ENCODE measurements at regions not wholly inside any gene's neighbourhood (a gene's known extent, or its start where the extent isn't known, plus 50 kb on each side); places are given as distances from the start of the nearest gene placed in this dataset.
A peak's percentile ranks its signal among the peaks of the same experiment; 100 is the strongest.

DNA sequence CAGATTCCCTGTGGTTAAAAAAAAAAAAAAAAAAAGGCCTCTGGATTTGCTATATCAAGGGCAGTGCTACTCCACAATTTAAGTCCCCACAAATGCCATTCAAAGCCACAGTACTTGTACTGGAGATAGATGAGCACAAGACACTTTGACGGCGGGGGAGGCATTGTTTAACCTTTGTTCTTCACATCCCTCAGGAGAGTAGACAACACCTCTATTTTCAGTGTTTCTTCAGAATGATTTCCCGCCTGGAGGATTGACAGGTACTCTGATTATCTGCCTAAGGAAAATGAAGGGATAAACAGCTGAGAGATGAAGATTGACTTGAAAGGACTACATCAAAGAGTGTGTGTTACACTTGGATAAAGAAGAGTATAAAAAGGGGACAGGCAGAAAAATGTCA lies 58.7 kb downstream of the OTOL1 start:
- DNase-seq, result no peak

GRCh38 chr3:161556533-161556932 lies 59.9 kb downstream of the OTOL1 start:
- no peak for DNase-seq

GRCh38 chr3:161556941-161557340 lies 60.3 kb downstream of the OTOL1 start:
- DNase-seq, result no peak

GRCh38 chr3:161557445-161558150 lies 61.0 kb downstream of the OTOL1 start:
- DNase-seq, result no peak

- no peak for DNase-seq
These were observed 61.6 kb downstream of the OTOL1 start for GRCh38 chr3:161558236-161558635.

DNA sequence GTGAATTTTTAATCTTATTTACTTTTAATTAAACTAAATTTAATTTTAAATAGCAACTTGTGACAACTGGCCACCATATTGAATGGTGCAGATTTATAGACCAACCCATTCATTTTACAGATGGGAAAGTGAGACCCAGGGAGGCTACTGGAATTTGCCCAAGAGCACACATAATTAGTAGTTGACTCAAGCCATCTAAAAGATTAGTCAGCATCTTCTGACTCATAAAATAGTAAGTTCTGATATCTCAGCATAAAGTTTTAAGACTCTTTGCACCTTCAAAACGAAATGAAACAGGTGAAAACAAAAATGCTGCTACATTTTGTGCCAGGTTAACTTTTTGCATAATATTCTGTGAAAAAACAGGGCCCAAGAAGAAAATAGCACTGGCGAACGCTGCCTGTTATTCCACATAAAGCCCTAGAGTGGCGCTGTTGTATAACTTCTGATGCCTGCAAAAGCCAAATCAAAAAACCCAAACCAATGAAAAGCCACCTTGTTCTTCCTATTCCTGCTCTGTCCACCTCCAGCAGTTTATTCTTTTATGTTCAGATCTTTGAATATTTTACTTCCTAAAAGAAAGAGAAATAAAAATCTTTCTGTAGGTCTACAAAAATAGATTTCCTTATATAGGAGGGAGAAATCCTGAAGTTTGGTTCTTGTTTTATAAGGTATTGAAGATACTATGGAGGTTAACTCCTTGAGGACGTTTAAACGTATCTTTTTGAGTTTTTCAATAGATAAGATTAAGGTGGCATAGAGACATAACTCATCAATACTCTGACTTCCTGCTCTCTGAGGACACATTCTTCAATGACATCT lies 62.8 kb downstream of the OTOL1 start:
- DNase-seq, result peak in 1 of 2 donors; percentile 26

GRCh38 chr3:161560008-161560637 lies 63.5 kb downstream of the OTOL1 start:
- DNase-seq, result peak; percentile 32 to 64

DNA sequence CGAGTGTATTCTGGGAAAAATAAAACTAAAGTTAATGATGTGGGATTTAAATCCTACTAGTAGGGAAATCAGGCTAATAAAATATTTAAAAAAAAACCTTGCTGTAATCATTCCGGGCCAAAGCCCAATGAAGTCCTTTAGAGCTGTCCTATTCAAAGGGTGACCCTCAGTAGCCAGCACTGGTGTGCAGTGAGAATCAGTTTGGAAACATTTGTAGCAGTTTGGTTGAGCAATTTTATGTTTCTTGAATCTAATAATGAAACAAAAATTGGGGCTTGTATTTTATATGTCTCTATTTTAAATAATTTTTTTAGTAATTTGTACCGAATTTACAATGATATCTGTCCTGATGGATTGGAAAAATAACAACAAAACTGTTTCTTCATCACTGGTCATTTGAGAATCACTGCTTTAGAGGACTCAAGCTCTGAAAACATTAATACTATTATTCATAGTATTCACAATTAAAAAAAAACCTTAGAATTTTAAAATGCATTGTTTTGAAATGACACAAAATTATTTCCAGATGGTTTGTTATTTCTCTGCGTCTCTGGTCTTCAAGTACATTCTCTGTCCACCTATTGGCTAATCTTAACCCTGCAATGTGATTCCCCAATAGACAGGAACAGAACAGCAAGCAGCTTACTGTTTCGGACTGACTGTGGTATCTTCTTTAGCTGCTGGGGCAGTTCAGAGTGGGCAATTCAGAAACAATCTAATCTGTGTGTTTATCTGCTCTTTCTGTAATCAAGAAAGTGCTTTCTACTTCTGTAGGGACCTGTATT lies 71.2 kb downstream of the OTOL1 start:
- no peak for DNase-seq

DNA sequence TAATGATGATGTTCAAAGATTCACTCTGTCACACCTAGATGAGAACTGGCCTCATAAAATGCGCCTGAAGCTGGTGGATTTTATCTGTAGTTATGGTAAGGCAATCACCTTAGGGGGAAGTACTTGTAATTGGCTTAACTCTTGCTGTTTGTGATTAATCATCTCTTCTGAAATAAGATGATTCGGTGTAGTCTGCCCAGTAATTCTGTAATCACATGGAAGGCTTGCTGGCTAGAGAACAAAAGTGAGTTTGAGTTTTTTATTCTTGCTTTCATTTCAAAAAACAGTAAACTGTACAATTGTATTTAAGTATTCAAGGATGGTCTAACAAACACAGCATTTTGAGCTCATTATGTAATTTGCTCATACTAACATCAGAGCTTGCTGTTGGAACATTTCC lies 72.1 kb downstream of the OTOL1 start:
- no peak for DNase-seq

DNA sequence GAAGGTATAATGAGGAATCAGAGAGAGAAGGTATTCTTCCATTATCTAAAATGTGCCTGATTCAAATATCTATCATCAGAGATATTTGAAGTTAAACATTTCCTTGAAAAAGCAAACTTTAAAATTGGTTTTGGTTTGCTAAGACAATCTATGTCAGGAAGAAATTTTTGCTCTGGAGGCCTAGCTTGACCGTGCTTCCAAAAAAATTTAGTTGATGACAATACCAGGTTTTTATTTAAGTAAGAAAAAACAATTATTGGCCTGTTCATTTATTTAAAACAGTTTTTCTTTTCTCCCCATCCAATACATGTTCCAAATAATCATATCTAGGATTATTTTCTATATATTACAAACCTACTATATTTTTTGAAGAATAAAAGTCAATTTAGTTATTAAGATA lies 75.3 kb downstream of the OTOL1 start:
- DNase-seq, result no peak

- DNase-seq, result no peak
These were observed 76.5 kb downstream of the OTOL1 start for GRCh38 chr3:161573136-161573535.

DNA sequence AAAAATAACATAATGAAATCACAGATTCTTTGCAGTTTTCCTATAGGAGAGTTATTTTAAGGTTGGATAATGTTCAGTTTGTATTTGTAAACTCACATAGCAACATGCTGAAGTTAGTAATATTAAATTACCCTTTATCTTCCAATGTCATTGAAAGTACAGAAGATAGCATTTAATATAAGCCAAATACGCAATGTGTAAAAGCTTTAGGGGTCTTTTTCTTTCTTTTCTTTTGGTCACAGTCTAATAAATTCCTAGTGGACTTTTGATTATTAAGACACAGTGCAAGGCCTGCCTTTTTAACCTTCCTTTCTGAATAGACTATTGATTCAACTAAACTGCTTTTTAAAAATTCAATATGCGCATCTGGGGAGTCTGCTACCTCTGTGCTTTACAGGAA lies 79.3 kb downstream of the OTOL1 start:
- DNase-seq, result no peak

DNA sequence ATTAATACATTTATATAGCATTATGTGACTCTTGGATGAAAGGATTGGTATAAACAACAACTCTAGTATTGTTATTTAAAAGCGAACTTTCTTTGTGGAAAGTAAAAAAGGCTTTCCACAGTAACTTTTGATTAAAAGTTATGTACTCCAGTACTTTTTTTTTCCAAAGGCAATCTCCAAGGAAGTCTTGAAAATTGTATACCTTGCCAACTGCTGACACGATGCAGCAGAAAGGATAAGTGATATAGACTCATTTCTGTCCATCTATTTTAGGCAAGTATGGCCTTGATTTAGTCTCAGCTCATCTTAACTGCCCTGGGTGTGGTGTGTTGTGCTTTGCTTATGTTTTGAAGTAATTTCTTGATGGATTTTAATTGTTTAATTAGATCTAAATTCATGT lies 79.7 kb downstream of the OTOL1 start:
- no peak for DNase-seq

DNA sequence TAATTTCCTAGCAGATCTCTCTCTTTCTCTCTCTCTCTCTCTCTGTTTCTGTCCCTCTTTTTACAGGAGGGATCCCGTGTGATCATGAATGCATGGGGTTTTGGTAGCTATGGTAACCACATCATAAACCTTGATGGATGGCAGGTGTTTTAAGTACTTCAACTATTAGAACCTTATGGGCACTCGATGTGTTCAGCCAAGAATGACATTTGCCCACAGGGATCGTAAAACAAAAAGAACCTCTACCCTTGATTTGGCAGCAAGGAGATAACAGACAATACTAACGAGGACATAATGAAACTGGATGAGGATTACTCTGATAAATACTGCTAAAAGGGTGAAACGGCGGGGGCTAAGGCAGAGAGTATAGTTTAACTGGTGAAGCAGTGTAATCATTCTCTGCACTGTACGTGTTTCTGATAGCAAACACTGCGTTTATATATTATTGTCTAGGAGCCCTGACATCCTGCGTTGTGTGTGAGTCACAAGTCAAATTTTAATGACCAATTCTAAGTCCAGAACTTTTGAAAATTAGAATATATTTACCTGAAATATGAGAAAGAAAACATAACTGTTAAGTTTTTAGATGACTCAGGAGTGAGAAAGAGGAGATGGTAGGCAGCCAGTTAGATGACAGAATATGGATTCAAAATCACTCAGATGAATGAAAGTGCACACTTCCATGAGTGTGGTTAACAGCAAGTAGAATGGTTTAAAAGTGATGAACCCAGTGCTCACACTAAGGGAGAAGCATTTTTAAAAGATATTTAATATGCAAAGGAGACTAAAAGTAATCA lies 80.3 kb downstream of the OTOL1 start:
- DNase-seq, result no peak

GRCh38 chr3:161577662-161578061 lies 81.1 kb downstream of the OTOL1 start:
- no peak for DNase-seq

GRCh38 chr3:161579395-161580126 lies 83.0 kb downstream of the OTOL1 start:
- no peak for DNase-seq

- DNase-seq, result no peak
These were observed 89.3 kb downstream of the OTOL1 start for GRCh38 chr3:161585922-161586321.

- DNase-seq, result no peak
These were observed 90.1 kb downstream of the OTOL1 start for GRCh38 chr3:161586556-161587235.

DNA sequence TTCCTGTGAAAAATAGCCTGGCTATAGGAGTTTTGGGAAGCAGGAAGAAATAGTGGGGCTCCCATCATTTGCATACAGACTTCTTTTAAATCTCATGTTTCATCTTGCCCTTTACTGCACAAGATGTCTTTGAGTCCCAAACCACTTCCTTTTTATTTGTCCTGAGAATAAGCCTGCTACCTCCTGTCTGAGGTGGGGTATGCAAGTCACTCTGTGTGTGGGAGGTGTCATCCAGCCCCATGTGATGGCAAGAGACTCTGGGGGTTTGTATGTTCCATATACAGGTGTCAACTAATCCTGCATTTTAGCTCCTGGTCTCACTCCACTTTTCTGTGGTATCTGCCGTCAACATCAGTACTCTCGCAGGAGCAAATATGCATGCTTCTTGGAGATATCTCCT lies 102.0 kb downstream of the OTOL1 start:
- no peak for DNase-seq

DNA sequence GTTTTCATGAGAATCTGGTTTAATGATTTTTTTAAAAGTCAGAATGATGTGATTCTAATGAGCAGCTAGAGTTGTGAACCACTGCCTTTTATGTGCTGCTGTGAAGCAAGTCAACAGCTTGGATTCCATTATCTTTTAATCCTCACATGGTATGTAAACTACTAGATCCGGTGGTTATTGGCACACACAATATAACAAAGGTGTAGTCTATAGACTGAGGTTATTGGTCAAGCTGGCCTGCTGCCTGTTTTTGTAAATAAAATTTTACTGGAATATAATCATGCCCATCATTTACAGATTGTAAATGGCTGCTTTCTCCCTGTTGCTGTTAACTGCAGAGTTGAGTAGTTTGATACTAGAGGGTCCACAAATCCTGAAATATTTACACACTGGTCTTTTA lies 103.1 kb downstream of the OTOL1 start:
- no peak for DNase-seq

Measured in right lung (tissue), 2 donors.